Mesendoderm (in vitro differentiated cells): ENCODE measurements at regions not wholly inside any gene's neighbourhood (a gene's known extent, or its start where the extent isn't known, plus 50 kb on each side); places are given as distances from the start of the nearest gene placed in this dataset.
"Not testable (repeated sequence)": the region's sequence is repeated elsewhere in the genome, so short reads cannot be mapped to it uniquely, and the experiment has no call there.

ENCODE experiments used
- DNase-seq: peaks from one replicate; pipeline ENCODE4 v3.0.0; 2013
- H2AK5ac ChIP-seq: 2 replicates; pipeline ENCODE4 v1.6.1; 2013; ENCODE audit warnings: low read length, inconsistent platforms
- H2BK120ac ChIP-seq: 2 replicates; pipeline ENCODE4 v1.6.1; 2013; ENCODE audit warnings: low read depth, mild to moderate bottlenecking, low read length, moderate library complexity, mixed read lengths
- H2BK15ac ChIP-seq: replicated peaks from 2 replicates; pipeline ENCODE4 v1.6.1; 2013; ENCODE audit warnings: low read depth, mild to moderate bottlenecking, moderate library complexity
- H2BK5ac ChIP-seq: 2 replicates; pipeline ENCODE4 v1.6.1; 2013; ENCODE audit warnings: low read length, inconsistent platforms
- H3K18ac ChIP-seq: 2 replicates; pipeline ENCODE4 v1.6.1; 2013; ENCODE audit warnings: mild to moderate bottlenecking, low read length, mixed read lengths
- H3K23ac ChIP-seq: one replicate; pipeline ENCODE4 v1.6.1; 2013; ENCODE audit warnings: low read length
- H3K27ac ChIP-seq: 2 replicates; pipeline ENCODE4 v1.5.1; 2013; ENCODE audit warnings: low read depth, mild to moderate bottlenecking, inconsistent platforms, low read length, moderate library complexity
- H3K27me3 ChIP-seq: 2 replicates; pipeline ENCODE4 v1.6.1; 2013; ENCODE audit warnings: low read length, control low read depth, mild to moderate bottlenecking, inconsistent platforms; ENCODE audit not compliant: insufficient read depth, poor library complexity
- H3K36me3 ChIP-seq: 2 replicates; pipeline ENCODE4 v1.6.1; 2013; ENCODE audit warnings: low read length, inconsistent platforms; ENCODE audit not compliant: control insufficient read depth, insufficient read depth
- H3K4ac ChIP-seq: one replicate; pipeline ENCODE4 v1.6.1; 2013; ENCODE audit warnings: low read depth, mild to moderate bottlenecking, low read length, moderate library complexity
- H3K4me1 ChIP-seq: 2 replicates; pipeline ENCODE4 v1.6.1; 2013; ENCODE audit warnings: low read depth, low read length, inconsistent platforms; ENCODE audit not compliant: control insufficient read depth
- H3K4me2 ChIP-seq: 2 replicates; pipeline ENCODE4 v1.6.1; 2013; ENCODE audit warnings: low read length
- H3K4me3 ChIP-seq: 2 replicates; pipeline ENCODE4 v1.5.1; 2013; ENCODE audit warnings: mild to moderate bottlenecking, low read length
- H3K56ac ChIP-seq: one replicate; pipeline ENCODE4 v1.6.1; 2013; ENCODE audit warnings: low read length
- H3K79me1 ChIP-seq: 2 replicates; pipeline ENCODE4 v1.6.1; 2013; ENCODE audit warnings: low read length, inconsistent platforms
- H3K79me2 ChIP-seq: 2 replicates; pipeline ENCODE4 v1.6.1; 2013; ENCODE audit warnings: mild to moderate bottlenecking, low read length; ENCODE audit not compliant: control insufficient read depth, insufficient read depth
- H3K9ac ChIP-seq: 2 replicates; pipeline ENCODE4 v1.6.1; 2013; ENCODE audit warnings: low read length, inconsistent platforms
- H4K5ac ChIP-seq: one replicate; pipeline ENCODE4 v1.6.1; 2013; ENCODE audit warnings: low read length
- H4K8ac ChIP-seq: one replicate; pipeline ENCODE4 v1.6.1; 2013; ENCODE audit warnings: low read depth, mild to moderate bottlenecking, control low read depth, low read length, moderate library complexity
- WGBS: extraction: QIAGEN DNeasy Blood & Tissue Kit; methylation state at CpG from one replicate; pipeline ENCODE4 v1.1.7; 2013; ENCODE audit warnings: low lambda C conversion rate, missing lambda C conversion rate; ENCODE audit not compliant: insufficient coverage; ENCODE audit errors: extremely low coverage; 5-methylcytosine and 5-hydroxymethylcytosine counted together

DNA sequence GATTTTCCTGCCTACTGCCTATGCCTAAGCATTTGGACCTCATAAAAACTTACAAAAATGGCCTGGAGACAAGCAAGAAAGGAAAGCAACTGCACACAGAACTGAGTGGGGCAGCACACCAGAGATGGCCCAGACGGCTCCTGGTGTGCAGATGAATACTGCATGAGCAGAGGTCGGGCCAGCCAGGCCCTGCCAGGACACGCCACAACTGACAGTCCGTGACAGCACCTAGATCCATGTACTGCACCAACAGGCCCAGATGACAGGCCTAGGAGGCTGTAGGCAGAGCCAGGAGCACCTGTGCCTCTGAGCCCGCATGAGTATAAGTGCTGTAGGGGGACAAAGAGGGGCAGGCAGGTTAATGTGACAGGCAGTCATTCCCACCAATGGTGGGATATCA, 160.2 kb downstream of the IGLL1 start:
- WGBS: no CpG with 5 or more reads among the region's 5 CpGs
- no peaks in the 10 kb centered on the region for H3K79me1 ChIP-seq
- no peak overlapping the region for H3K23ac ChIP-seq
- DNase-seq: no peak
- H3K79me2 ChIP-seq: no peaks in the 10 kb centered on the region
- H4K5ac ChIP-seq: no peak overlapping the region
- H3K4me1 ChIP-seq: peaks cover 2% of the 10 kb centered on the region
- H2BK120ac ChIP-seq: no peak overlapping the region
- no peak overlapping the region for H2AK5ac ChIP-seq
- no peak overlapping the region for H3K4me2 ChIP-seq
- H3K27ac ChIP-seq: no peak overlapping the region
- no peaks in the 10 kb centered on the region for H3K27me3 ChIP-seq
- H3K9ac ChIP-seq: no peak overlapping the region
- no peaks in the 10 kb centered on the region for H3K36me3 ChIP-seq
- no peak overlapping the region for H4K8ac ChIP-seq
- H2BK15ac ChIP-seq: no peak overlapping the region
- H3K56ac ChIP-seq: no peak overlapping the region
- H3K18ac ChIP-seq: no peak overlapping the region
- H2BK5ac ChIP-seq: no peak overlapping the region
- no peak overlapping the region for H3K4me3 ChIP-seq
- H3K4ac ChIP-seq: no peak overlapping the region

DNA sequence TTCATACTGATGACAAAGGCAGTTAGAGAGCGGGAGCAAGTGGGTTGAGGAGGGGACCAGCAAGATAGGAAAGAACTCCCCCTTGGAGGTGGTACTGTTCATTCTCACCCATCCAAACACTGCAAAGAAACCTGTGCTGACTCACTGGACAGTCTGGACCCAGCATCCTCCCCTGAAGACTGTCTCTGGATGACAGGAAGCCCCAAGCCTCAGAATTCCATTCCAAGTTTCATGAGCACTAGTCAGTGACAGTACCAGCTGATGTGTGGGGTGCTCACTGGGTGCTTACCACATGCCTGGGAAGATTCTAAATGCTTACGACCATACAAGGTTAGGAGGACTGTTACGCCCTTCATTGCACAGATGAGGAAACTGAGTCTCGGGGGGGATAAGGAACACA, 160.9 kb downstream of the IGLL1 start:
- no peak for DNase-seq
- H3K79me1 ChIP-seq: no peaks in the 10 kb centered on the region
- H3K4ac ChIP-seq: no peak overlapping the region
- no peaks in the 10 kb centered on the region for H3K27me3 ChIP-seq
- no peak overlapping the region for H3K27ac ChIP-seq
- no CpG with 5 or more reads among the region's 4 CpGs for WGBS
- no peak overlapping the region for H3K18ac ChIP-seq
- H2BK120ac ChIP-seq: no peak overlapping the region
- H4K5ac ChIP-seq: no peak overlapping the region
- peaks cover 2% of the 10 kb centered on the region for H3K4me1 ChIP-seq
- no peak overlapping the region for H3K23ac ChIP-seq
- no peak overlapping the region for H3K4me3 ChIP-seq
- no peak overlapping the region for H3K9ac ChIP-seq
- H3K4me2 ChIP-seq: no peak overlapping the region
- no peaks in the 10 kb centered on the region for H3K36me3 ChIP-seq
- H2BK15ac ChIP-seq: no peak overlapping the region
- H4K8ac ChIP-seq: no peak overlapping the region
- no peak overlapping the region for H2AK5ac ChIP-seq
- no peak overlapping the region for H2BK5ac ChIP-seq
- peak overlapping the region; percentile 25 for H3K56ac ChIP-seq
- no peaks in the 10 kb centered on the region for H3K79me2 ChIP-seq

DNA sequence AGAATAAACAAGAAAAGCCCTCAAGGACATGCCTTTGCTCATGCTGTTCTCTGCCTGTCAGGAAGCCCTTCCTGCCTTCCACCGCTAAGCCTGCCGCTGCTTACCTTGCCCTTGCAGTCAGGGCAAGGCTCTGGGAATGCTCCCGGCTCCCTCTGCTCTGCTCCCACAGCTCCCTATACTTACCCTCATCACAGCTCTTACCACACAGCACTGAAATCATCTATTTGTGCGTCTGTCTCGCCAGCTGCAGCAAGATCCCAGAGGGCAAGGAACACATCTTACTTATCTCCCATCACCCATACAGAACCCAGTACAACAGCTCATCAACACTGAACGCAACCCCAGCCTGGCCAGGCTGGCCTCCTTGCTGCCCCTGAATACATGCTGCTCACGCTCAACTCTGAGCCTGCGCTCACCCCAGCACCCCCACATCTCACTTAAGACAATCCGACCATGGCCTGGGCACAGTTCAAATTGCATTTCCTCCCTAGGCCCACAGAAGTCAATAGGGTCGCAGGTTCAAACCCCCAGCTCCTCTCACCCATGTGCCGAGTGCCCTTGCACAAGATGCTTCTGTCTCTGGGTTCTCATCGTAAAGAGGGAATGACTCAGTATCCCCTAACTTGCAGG, 161.8 kb downstream of the IGLL1 start:
- Histone ChIP-seq H3K4ac (no peak overlapping the region), H3K23ac (no peak overlapping the region), H2AK5ac (peak overlapping the region; percentile 58), H3K9ac (no peak overlapping the region), H4K5ac (no peak overlapping the region), H3K36me3 (no peaks in the 10 kb centered on the region), H3K56ac (peak overlapping the region; percentile 64), H3K79me2 (no peaks in the 10 kb centered on the region), H2BK15ac (no peak overlapping the region), H4K8ac (no peak overlapping the region), H3K4me3 (no peak overlapping the region), H3K18ac (no peak overlapping the region), H3K4me1 (peaks cover 2% of the 10 kb centered on the region), H2BK120ac (no peak overlapping the region), H2BK5ac (no peak overlapping the region), H3K27ac (no peak overlapping the region), H3K79me1 (no peaks in the 10 kb centered on the region), H3K27me3 (no peaks in the 10 kb centered on the region), H3K4me2 (no peak overlapping the region)
- peak; percentile 23 for DNase-seq
- WGBS: no CpG with 5 or more reads among the region's 12 CpGs

DNA sequence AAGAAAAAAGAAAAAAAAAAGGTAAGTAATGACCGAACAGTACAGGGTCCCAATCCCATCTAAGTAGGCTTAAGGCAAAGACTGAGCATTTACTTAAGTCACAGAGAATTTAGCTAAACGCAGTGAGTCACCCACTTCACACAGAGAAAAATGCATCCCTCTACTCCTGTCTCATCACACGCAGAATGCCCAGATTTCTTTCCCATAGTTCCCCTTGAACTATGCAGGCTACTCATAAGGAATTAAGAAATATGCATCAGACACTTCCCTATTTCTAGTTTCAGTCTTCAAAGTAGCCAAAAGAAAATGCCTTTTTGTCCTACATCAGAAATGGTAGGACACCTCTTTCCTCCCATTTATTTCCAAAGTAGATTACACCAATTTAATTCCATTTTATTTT, 162.8 kb downstream of the IGLL1 start:
- not testable (repeated sequence) for H3K79me1 ChIP-seq, H2BK5ac ChIP-seq, H4K5ac ChIP-seq, H3K36me3 ChIP-seq, DNase-seq, H3K4ac ChIP-seq, H3K4me1 ChIP-seq, H3K79me2 ChIP-seq, H3K4me2 ChIP-seq, H3K23ac ChIP-seq, H2BK120ac ChIP-seq, H3K9ac ChIP-seq, H2BK15ac ChIP-seq, H4K8ac ChIP-seq, H3K27ac ChIP-seq, H3K4me3 ChIP-seq, H3K56ac ChIP-seq, H2AK5ac ChIP-seq, H3K18ac ChIP-seq, H3K27me3 ChIP-seq
- WGBS: no CpG with 5 or more reads among the region's 3 CpGs

DNA sequence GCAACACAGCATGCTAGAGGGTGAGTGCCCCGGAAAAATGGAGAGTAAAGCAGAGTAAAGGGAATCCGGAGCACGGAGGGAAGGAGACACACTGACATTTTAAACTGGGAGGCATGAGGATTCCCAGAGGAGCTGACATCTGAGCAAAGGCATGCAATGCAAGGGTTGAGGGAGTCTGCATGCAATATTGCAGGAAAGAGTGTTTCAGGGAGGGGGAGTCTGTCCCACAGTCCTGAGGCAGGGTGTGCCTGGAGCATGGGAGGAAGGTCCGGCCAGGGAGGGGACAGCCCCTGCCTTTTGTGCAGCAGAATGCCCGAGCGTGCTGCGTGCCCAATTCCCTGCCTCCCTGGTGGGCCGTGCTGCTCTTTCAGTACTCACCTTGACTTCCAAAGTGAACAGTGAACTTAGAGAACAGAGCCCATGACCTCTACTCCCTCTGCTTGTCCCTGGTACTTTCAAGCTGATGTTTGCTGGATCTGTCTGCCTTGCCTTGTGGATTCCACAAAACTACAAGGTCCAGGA, 163.9 kb downstream of the IGLL1 start:
- H2BK120ac ChIP-seq: not testable (repeated sequence)
- WGBS: no CpG with 5 or more reads among the region's 8 CpGs

DNA sequence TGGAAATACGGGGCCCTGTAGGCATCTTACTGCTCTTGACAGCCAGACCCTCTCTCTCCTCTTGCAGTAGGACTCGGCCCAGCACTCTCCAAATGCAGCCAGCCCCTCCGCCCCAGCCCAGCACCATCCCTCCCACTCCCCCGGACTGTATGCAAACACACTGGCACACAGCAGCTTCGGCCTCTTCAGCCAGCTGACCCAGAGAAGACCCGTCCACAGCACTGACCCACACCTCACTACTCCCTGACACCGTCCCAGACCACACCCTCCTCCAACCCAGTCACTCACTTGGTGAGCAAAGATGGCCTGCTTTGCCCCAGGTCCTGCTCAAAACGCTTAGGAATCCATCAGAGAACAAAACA, 164.6 kb downstream of the IGLL1 start:
- H2AK5ac ChIP-seq: no peak overlapping the region
- no peak overlapping the region for H2BK15ac ChIP-seq
- no peak overlapping the region for H3K4me2 ChIP-seq
- H3K79me2 ChIP-seq: no peaks in the 10 kb centered on the region
- H2BK120ac ChIP-seq: no peak overlapping the region
- H3K4me1 ChIP-seq: peaks cover 2% of the 10 kb centered on the region
- H3K23ac ChIP-seq: no peak overlapping the region
- no peak overlapping the region for H3K9ac ChIP-seq
- H3K36me3 ChIP-seq: no peaks in the 10 kb centered on the region
- H4K8ac ChIP-seq: no peak overlapping the region
- H3K4ac ChIP-seq: no peak overlapping the region
- no peak overlapping the region for H4K5ac ChIP-seq
- no peaks in the 10 kb centered on the region for H3K79me1 ChIP-seq
- H2BK5ac ChIP-seq: no peak overlapping the region
- H3K27me3 ChIP-seq: no peaks in the 10 kb centered on the region
- no peak for DNase-seq
- no CpG with 5 or more reads among the region's 8 CpGs for WGBS
- no peak overlapping the region for H3K18ac ChIP-seq
- H3K4me3 ChIP-seq: no peak overlapping the region
- H3K56ac ChIP-seq: peak overlapping the region; percentile 9
- no peak overlapping the region for H3K27ac ChIP-seq

More for the DNA sequence above, 163.9 kb downstream of the IGLL1 start:
- not testable (repeated sequence) for H3K4me2 ChIP-seq, H2BK5ac ChIP-seq, H4K5ac ChIP-seq, H3K79me2 ChIP-seq, H3K27me3 ChIP-seq, H2BK15ac ChIP-seq, H3K9ac ChIP-seq, H4K8ac ChIP-seq, H3K4ac ChIP-seq, H3K23ac ChIP-seq, H3K4me1 ChIP-seq, H3K36me3 ChIP-seq, H3K18ac ChIP-seq, H2AK5ac ChIP-seq, DNase-seq, H3K56ac ChIP-seq, H3K27ac ChIP-seq, H3K79me1 ChIP-seq, H3K4me3 ChIP-seq
